Adrenal gland (tissue), 9 donors: ENCODE measurements at regions not wholly inside any gene's neighbourhood (a gene's known extent, or its start where the extent isn't known, plus 50 kb on each side); places are given as distances from the start of the nearest gene placed in this dataset.
A peak's percentile ranks its signal among the peaks of the same experiment; 100 is the strongest.
"Not testable (repeated sequence)": the region's sequence is repeated elsewhere in the genome, so short reads cannot be mapped to it uniquely, and the experiment has no call there.

Experiments used
- DNase-seq, 7 donors: peaks; one replicate each; pipeline ENCODE4 v3.0.0-alpha.2; 2019 to 2020
- H3K27ac ChIP-seq, 5 donors: fragments of 200-600 bp; sonication (generic) in 4 of 5; 1 replicate in 3 of 5; 2 replicates in 2 of 5; pipeline versions ENCODE4 v1.5.1 to v1.8.0; 2016 to 2020; ENCODE audit warnings: mild to moderate bottlenecking in 1 of 5
- H3K27me3 ChIP-seq: fragments of 200-600 bp; 2 replicates; pipeline ENCODE4 v1.8.0; 2021
- H3K36me3 ChIP-seq, 2 donors: fragments of 200-600 bp; replicated peaks in 1 of 2; 1 replicate in 1 of 2; 2 replicates in 1 of 2; pipeline versions ENCODE4 v1.5.1 to v1.8.0; 2018 to 2022
- H3K4me1 ChIP-seq, 2 donors: fragments of 200-600 bp; replicated peaks in 1 of 2; 1 replicate in 1 of 2; 2 replicates in 1 of 2; pipeline versions ENCODE4 v1.5.1 to v1.8.0; 2018 to 2021
- H3K4me3 ChIP-seq, 4 donors: fragments of 200-600 bp; sonication (generic) in 3 of 4; one replicate each; pipeline ENCODE4 v1.5.1; 2016 to 2018
- H3K9me3 ChIP-seq, 3 donors: fragments of 200-600 bp; sonication (generic) in 1 of 3; replicated peaks in 1 of 3; 1 replicate in 2 of 3; 2 replicates in 1 of 3; pipeline versions ENCODE4 v1.5.1 to v1.8.0; 2016 to 2021
- CTCF ChIP-seq, 6 experiments: fragments of 450-650 bp in 4 of 6; fragments of 200-600 bp in 2 of 6; sonication (generic) in 1 of 6; IDR thresholded peaks; 1 replicate in 5 of 6; 2 replicates in 1 of 6; pipeline versions ENCODE4 v1.5.1 to v1.8.0; 2016 to 2021; ENCODE audit warnings: antibody characterized with exemption in 6 of 6, mild to moderate bottlenecking in 2 of 6, moderate library complexity in 1 of 6
- POLR2A ChIP-seq, 2 donors: fragments of 450-650 bp; IDR thresholded peaks; one replicate each; pipeline ENCODE4 v1.6.1; 2017; ENCODE audit warnings: antibody characterized with exemption in 2 of 2, mild to moderate bottlenecking in 2 of 2, moderate library complexity in 1 of 2
- WGBS, 4 donors: extraction: QIAGEN DNeasy Blood & Tissue Kit in 2 of 4; methylation state at CpG; one replicate each; pipeline versions ENCODE4 v1.1.5 to v1.1.7; 2013 to 2017; 5-methylcytosine and 5-hydroxymethylcytosine counted together
- intact Hi-C, 2 donors: fragments of 100-400 bp; cut with DNase I; formaldehyde crosslinking; loops; one replicate each; pipeline versions ENCODE4 v1.14.1 to v1.15.0; 2022 to 2023
- donor health status: healthy with polysubstance abuse.
- donor health status: Bipolar disorder and iron deficiency.
- donor health status: DM: yes; HTN: yes; CAD: no.
- donor health status: DM: no; HTN: no; CAD: no.
- donor health status: DM: no; HTN: no; CAD: no.

- intact Hi-C loops: no loop called here
- WGBS, 4 donors: 72 to 83% (median 80%) methylated on average over 9 of the region's 9 CpGs
Observed at GRCh38 chr7:152594801-152595200, 81.1 kb downstream of the XRCC2 start.

GRCh38 chr7:152591976-152592375, 84.0 kb downstream of the XRCC2 start:
- H3K4me1 ChIP-seq: no peaks in the 10 kb centered on the region
- no peaks in the 10 kb centered on the region for H3K36me3 ChIP-seq
- intact Hi-C loops: no loop called here
- no peak for TF ChIP-seq CTCF (IDR thresholded peaks at IDR 0.05)
- no peak for DNase-seq
- H3K9me3 ChIP-seq: no peaks in the 10 kb centered on the region
- 83 to 91% (median 87%) methylated on average over 4 of the region's 4 CpGs for WGBS, 4 donors
- no peak overlapping the region for H3K4me3 ChIP-seq
- no peak overlapping the region for H3K27ac ChIP-seq
- no peaks in the 10 kb centered on the region for H3K27me3 ChIP-seq

More at GRCh38 chr7:152594801-152595200, 81.1 kb downstream of the XRCC2 start:
- Histone ChIP-seq H3K27me3 (no peaks in the 10 kb centered on the region), H3K36me3 (no peaks in the 10 kb centered on the region), H3K27ac (no peak overlapping the region), H3K4me3 (no peak overlapping the region), H3K4me1 (no peaks in the 10 kb centered on the region), H3K9me3 (no peaks in the 10 kb centered on the region)
- DNase-seq: peak in 1 of 7 donors; percentile 31
- TF ChIP-seq POLR2A (IDR thresholded peaks at IDR 0.05): no peak
- no peak for TF ChIP-seq CTCF (IDR thresholded peaks at IDR 0.05)

- intact Hi-C loops: no loop called here
- Histone ChIP-seq H3K27ac (no peak overlapping the region), H3K4me1 (no peaks in the 10 kb centered on the region), H3K9me3 (no peaks in the 10 kb centered on the region), H3K4me3 (no peak overlapping the region), H3K36me3 (no peaks in the 10 kb centered on the region), H3K27me3 (no peaks in the 10 kb centered on the region)
- WGBS, 4 donors: 83 to 92% (median 90%) methylated on average over 6 of the region's 6 CpGs
- TF ChIP-seq POLR2A (IDR thresholded peaks at IDR 0.05) (no peak), CTCF (IDR thresholded peaks at IDR 0.05) (no peak)
- no peak for DNase-seq
Observed at GRCh38 chr7:152590481-152590880, 85.5 kb downstream of the XRCC2 start.

- H3K27me3 ChIP-seq, intact Hi-C loops, H3K36me3 ChIP-seq, DNase-seq, H3K27ac ChIP-seq, H3K4me1 ChIP-seq, H3K4me3 ChIP-seq, H3K9me3 ChIP-seq: not testable (repeated sequence)
- WGBS, 4 donors: 87 to 93% (median 90%) methylated on average over 9 of the region's 9 CpGs
Observed at GRCh38 chr7:152589821-152590220, 86.1 kb downstream of the XRCC2 start.

GRCh38 chr7:152588350-152588749, 87.6 kb downstream of the XRCC2 start:
- Histone ChIP-seq H3K36me3 (no peaks in the 10 kb centered on the region), H3K9me3 (no peaks in the 10 kb centered on the region), H3K4me3 (no peak overlapping the region), H3K27me3 (no peaks in the 10 kb centered on the region), H3K4me1 (no peaks in the 10 kb centered on the region), H3K27ac (no peak overlapping the region)
- no peak for TF ChIP-seq CTCF (IDR thresholded peaks at IDR 0.05)
- TF ChIP-seq POLR2A (IDR thresholded peaks at IDR 0.05): no peak
- WGBS, 4 donors: 67 to 73% (median 70%) methylated on average over 5 of the region's 5 CpGs
- intact Hi-C loops: no loop called here
- no peak for DNase-seq
